ENCODE measurements at regions not wholly inside any gene's neighbourhood (a gene's known extent, or its start where the extent isn't known, plus 50 kb on each side); places are given as distances from the start of the nearest gene placed in this dataset.

DNA sequence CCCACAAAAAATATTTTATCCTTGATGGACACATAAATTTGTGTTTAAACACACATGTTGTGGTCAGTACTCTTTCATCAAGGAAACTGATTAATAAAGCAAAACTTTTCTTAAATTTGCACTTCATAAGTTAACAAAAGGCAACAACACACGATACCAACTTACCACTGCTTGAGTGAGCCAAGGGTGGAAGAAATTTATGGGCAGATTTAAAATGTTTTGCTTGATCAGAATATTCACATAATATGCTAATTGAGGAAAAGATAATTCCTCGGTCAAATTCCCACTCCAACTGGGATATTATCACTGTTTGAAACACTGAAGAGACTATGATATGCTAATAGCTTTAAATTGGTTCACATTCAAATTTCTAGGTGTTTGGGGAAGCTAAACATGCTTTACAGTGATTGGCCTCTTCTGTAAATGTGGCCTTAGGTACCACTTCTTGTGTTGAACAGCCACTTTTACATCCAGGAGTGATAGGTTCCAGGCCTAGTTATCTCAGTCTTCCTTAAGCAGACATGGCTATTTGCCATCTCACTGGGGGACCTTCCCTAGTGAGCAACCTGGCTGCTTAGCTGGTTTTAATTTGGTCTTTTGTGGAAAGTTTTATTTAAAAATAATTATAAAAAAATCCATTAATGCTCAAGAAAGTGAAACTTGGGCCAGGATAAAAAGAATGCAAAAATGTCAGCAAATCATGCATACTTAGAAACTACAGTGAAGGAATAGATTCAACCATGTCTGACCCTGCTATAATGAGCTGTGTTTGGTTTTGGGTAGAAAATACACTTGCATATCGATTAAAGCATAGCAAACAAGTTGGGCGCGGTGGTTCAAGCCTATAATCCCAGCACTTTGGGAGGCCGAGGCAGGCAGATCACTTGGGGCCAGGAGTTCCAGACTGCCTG, 221.2 kb upstream of the MAP3K7 start:
- no peak for DNase-seq

DNA sequence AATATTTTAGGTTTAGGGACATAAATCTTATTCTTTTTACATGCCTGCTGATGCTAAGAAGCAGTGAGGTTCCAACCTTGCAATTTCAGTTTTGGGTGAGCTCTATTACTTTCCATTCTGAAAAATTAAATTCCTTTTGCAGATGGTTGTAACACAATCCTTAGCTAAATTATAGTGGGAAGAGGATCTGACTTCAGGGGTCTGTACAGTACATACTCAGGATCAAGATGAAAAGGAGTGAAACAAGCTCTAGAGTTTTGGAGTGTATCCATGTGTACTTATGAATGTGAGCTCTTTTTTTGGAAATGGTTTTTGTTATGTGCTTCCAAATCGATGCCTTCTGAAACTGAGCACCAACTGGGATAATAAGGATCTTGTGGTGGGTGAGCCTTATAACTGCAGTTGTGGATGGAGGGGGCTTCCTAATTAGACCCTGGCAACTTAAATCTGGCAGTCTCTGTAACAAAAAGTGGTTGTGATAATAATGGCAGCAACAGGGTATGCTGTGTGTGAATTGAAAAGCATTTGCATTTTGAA, 218.8 kb upstream of the MAP3K7 start:
- DNase-seq, result no peak

DNA sequence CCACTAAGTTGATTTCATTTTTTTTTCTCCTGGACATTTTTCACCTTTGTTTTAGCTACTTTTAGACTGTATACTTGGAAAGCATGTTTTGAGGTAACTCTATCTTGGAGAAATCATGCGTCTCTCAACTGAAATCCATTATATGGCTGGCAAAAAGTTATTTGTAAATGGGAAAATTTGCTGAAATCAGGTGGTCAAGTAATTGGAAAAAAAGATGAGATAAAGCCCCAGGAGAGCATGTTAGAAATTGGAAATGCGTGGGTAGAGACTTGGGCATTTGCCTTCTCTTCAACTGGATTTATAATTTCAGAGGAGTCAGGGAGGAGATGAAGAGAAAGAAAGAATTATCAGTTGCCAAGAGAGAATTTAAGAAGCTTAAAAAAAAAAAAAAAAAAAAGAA, 217.1 kb upstream of the MAP3K7 start:
- DNase-seq, result no peak

DNA sequence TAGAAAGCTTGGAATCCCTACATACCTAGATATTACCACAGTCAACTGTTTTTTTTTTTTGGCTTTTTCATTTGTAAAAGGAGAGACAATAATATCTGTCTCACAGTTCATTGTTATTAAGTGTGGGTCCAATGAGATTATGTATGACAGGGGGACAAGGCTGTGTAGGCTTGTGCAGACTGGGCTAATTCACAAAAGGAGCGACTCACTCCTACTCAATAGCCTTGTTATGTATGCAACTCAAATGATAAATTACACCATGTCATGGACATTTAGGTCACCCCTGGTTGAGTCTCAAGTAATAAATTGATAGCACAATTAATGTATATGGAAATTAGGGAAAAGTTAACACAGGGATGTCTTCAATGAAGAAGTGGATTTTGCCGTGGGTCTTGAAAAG, 208.2 kb upstream of the MAP3K7 start:
- no peak for DNase-seq

DNA sequence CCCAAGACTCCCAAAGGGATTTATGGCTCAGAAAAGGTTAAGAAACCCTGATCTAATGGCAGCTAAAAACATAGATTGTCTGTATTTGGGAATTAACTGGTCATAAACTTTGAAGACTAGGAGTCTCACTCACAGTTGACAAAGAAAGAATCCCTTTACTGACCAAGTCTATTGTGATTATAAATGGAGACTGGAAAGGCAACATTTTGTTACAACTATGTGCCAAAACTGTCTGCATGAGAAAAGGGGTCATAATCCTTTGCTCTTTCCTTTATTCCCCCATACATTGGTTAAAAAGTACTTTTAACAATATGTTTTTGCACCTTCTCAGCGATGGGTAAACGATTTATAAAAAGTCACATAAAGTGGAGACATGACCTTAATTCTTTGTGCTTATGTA, 206.9 kb upstream of the MAP3K7 start:
- DNase-seq, result no peak

DNA sequence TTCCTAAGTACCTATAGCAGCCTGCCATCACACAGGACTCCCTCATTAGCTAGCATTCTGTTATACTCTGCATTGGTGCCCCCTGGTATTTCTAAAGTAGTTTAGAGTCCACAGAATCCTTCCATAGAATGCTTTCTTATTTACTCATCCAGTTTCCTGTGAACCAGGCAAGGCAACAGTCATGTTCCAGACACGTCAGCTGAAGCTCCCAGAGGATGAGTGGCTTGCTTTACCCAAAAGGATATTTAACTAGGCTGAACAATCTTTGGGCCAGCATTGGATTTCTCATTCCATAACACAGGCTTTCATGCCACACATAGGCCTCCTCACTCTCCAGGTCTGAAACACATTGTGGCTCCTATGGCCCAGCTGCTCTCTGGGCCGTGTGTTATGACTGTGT, 203.8 kb upstream of the MAP3K7 start:
- DNase-seq, result no peak

DNA sequence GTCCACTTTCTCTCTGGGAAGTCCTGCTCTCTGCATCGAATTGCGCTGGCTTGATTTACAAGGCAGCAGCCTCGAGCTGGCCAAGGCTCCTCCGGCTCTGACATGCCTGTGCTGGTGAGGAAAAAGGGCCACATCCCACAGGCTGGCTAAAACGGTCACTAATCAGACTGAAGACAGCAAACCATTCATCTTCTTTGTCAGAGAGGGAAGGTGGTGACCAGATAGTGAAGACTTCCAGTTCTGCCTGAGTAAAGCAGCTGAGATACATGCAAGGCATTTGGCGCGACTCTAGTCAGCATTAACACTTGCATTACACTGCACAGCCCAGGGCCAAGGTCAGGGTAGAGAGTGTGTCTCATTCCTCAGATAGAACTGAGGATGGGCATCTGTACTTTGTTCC, 203.2 kb upstream of the MAP3K7 start:
- DNase-seq, result no peak

DNA sequence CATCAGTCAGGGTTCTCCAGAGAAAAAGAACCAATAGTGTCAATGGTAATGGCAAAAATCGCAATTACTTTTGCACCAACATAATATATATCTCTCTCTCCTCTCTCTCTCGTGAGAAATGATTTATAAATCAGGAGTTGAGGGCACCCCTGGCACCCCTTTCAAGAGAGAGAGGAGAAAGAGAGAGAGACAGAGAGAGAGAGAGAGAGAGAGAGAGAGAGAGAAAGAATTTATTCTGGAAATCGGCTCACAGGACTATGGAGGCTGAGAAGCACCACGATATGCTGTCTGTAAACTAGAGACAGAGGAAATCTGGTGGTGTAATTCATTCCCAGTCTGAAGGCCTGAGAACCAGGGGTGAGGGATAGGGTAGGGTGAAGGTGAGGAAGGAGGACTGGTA, 201.9 kb upstream of the MAP3K7 start:
- no peak for DNase-seq

DNA sequence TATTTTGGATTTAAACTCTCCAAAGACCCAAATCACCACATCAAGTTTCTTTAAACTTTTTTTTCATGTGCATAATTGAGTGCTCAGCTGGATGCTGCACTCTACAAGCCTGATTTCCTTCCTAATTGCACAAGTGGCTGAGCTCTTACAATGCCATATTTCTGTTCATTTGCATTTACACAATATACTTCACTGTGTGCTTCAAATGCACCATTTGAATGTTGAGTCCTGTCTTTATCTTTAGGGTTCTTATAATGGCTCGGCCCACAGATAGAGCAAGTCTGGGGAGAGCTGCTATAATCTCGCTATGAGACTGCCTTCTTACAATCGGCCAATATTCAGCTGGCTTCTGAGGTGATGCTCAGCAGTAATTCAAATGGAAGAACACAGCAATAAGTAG, 200.6 kb upstream of the MAP3K7 start:
- DNase-seq, result no peak

DNA sequence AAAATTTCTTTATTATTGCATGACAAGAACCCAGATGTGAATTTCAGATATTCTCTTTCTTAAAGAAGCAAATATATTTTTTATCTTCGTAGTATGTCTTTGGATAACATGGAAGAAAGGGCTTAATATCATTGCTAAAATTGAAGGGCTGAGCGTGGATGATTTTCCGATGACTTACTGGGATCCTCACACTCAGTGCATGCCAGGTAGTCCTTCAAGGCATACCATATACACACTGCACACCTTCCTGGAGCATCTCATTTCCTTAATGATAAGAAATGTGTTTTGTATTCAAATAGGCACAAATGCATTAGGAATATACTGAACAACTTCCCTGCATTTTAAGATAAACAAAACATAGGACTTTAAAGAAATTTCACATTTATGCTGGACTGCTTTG, 193.9 kb upstream of the MAP3K7 start:
- DNase-seq, result no peak

DNA sequence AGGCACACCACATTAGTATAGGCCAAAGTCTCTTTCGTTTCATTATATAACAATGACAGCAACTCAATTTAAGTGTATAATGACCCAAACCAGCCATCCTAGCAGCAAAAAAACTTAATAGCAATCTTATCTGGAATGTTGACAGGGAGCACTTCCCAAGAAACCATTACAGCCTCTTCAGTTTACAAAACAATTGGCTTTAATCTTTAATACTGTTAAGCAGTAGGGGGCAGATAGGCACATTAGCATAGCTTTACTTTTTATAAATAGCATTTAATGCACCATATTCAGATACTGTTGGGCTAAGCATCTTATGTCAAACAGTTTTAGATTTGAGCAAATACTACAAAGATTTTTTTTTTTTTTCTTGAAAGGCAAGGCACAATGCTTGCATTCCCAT, 193.3 kb upstream of the MAP3K7 start:
- no peak for DNase-seq

DNA sequence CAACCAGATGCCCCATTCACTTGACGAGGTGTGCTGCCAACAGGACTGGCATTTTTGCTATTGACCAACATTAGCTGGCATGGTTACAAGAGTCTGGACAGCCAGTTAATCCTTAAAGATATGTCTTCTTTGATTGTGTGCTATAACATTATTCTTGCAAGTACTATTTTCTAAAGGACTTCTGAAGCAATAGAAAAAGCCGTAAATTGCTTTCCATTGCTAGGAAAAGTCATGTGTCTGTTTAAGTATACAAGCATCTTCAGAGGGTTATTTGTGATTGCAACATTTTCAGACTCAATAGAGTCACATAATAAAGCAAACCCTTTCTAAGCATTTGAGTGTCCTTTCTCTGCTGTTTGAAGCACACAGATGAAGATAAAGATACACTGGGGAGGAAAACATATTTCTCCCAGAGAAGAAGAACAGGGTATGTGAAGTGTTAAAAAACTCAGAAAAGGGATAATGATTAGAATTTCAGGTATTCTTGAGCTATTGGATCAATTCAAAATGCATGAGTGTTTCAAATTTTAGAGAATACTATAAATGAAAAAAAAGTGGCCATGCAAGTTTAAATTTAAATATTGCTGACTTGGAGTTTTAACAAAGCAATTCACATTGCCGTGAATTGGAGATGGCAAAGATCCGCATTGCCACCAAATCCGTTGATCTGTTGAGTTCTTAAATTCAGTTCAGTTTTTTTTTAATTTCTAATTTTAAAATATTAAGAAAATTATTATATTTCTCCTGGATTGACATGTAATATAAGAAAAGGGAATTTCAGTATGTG, 191.7 kb upstream of the MAP3K7 start:
- no peak for DNase-seq

DNA sequence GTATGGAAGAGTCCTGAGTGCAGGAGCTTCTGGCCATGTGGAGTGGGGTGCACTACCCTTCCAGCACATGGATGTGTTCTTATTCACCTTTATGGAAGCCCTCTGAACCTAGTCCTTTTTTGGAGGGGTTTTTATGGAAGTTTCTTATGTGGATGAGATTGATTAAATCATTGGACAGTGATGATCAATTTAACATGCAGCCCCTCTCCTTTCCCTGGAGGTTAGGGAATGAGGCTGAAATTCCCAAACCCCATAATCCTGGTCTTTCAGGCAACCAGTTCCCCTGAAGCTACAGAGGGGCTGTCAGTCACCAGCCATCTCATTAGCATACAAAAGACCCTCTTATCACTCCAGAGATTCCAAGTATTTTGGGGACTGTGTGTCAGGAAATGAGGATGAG, 183.9 kb upstream of the MAP3K7 start:
- no peak for DNase-seq

DNA sequence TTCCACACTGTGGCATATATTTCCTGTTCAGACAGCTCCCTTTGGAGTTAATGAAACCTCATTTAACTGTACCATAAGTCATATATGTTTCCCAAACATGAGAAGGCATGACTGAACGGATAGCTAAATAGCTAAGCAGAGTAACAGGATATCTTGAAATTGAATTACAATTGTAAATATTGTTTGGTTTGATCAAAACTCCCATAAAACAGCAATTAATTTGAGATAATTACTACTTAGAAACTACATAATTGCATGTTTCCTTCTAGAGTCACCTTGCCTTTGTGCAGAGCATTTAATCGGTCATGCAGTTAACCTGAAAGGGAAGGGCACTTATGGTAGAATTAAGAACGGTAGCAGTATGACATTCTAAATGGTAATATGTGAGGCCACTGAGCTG, 179.0 kb upstream of the MAP3K7 start:
- no peak for DNase-seq

DNA sequence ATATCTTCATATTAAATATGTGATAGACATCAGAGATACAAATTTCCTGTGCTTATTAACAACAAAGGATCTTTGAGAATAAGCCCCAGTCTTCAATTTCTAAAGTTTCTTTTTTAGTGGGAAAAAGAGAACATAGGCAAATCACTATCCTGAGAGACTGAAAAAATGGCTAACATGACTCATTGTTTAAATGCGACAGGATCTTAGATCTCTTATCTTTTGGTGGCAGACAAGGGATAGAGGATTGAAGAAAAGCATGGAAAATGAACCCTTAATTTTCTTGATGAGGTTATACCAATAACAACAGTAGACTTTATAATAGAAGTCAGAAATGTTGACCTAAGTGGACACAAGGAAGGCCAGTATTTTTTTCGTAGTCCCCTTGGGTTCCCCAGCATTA, 178.6 kb upstream of the MAP3K7 start:
- no peak for DNase-seq

DNA sequence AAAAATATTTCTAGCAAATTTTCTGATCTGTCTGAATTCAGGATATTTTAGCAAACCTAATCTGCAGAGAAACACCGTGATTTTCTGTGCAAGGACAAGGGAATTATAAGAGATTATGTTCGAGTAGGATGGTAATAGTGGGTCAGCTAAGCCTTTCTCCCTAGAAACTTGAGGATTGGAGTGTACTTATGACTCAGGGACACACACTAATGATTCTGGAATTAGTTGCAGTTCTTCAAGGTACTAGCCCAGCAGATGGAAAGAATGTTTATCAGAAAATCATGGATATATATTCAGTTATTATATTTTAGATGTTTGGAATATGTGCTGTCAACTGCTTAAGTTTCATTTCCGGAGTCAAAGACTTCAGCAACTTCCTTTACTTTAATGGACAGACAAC, 177.1 kb upstream of the MAP3K7 start:
- no peak for DNase-seq

DNA sequence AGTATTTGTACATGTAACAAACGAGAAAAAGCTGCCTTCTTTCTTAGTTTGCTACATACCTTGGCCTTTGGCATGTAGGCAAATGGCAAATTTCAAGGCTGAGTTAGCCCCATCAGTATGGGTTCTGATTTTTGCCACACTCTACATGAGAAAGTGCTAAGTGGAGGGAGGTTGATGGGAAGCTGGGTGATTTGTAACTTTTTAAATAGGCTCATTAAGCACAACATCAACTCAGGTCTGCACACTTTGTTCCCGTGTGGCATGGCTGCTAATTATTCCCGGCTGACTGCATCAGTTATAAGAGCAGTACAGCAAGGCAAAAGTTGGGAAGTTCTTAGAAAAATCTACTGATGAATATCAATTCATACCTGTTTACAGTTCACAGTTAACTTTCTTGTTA, 172.8 kb upstream of the MAP3K7 start:
- no peak for DNase-seq

DNA sequence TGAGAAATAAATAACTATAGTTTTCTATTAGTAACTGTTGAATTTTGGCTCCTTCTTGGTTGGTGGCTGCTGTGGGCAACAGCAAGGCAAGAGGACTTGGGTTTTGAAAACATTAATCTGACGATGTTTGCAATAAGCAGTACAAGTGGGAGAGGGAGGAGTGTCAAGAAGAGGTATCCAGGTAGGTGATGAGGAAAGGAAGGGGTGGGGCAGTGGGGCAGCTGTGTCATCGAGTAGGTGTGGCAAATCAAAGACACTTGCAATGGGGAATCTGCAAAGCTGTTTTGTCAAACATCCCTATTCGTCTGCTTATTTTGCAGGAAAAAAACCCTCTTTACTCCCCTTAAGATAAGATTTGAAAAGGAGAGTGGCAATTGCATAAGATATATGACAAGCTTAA, 171.9 kb upstream of the MAP3K7 start:
- no peak for DNase-seq

DNA sequence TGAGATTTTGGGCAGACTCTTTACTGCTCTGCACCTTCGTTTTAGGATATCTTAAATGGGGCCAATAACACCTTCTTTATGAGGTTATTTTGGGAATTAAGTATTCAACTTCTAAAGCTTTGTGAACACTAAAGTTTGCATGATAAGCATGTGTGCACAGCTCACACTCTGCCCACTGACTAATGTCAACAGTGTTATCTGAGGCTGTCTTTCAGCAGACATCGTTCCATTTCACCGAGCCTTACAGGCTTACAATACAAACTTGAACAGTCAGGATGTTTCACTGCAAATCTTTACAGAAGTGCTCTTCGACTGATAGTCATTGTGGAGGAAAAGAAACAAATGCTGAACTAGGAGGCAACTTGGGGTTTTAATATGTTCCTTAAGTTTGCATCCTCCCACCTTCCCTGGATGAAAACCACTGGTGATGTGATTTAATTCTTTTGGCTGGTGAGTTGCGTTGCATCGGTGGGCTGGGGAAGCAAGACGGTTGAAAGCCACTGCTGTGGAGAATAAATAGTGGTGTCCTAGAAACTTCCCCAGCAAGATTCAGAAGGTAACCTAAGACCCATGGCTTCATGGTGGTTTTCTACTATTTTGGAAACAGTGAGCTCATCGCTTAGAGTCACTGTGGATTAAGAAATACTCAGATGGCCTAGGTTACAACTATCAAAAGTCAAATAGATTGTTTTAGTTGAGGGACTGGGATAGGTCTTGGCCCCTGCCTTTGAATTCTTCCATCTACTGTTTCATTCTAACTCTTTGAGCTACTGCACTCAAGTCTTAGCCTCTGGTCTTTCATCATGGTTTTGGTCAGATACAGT, 167.2 kb upstream of the MAP3K7 start:
- DNase-seq, result no peak

DNA sequence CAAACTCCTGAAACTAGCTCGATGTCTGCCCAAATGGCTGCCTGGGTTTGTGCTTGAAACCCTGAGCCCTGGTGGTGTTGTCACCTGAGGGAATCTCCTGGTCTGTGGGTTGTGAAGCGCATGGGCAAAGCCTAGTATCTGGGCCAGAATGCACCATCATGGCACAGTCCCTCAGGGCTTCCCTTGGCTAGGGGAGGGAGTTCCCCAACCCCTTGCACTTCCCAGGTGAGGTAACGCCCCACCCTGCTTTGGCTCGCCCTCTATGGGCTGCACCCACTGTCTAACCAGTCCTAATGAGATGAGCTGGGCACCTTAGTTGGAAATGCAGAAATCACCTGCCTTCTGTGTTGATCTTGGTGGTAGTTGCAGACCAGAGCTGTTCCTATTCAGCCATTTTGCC, 152.9 kb upstream of the MAP3K7 start:
- DNase-seq, result no peak

DNA sequence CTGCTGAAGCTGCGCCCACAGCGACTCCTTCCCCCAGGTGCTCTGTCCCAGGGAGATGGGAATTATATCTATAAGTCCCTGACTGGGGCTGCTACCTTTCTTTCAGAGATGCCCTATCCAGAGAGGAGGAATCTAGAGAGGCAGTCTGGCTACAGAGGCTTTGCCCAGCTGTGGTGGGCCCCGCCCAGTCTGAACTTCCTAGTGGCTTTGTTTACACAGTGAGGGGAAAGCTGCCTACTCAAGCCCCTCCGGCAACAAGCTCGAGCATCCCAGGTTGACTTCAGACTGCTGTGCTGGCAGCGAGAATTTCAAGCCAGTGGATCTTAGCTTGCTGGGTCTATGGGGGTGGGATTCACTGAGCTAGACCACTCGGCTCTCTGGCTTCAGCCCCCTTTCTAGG, 152.5 kb upstream of the MAP3K7 start:
- no peak for DNase-seq

DNA sequence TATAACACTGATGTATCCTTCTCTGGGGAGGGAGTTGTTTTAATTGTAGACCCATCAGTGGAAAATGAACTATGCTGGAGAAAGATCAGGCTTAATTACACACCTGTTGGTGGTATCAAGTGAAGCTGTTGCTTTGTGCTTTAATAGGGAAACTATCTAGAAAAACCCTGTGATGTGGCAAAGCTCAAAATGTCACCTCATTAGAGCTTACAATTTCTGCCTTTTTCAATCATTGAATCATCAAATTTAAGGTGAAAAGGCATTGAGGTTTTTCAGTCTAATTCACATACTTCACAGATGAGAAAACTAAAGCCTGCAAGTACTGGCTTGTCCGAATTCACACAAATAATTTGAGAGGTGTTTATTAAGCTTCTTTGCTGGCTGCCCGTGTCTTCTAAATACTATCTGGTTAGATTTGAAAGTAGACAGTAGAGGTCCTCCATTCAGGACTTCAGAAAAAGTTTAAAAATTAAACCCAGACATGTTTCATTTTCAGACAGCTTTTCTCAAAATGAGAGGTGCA, 143.3 kb upstream of the MAP3K7 start:
- DNase-seq, result no peak

DNA sequence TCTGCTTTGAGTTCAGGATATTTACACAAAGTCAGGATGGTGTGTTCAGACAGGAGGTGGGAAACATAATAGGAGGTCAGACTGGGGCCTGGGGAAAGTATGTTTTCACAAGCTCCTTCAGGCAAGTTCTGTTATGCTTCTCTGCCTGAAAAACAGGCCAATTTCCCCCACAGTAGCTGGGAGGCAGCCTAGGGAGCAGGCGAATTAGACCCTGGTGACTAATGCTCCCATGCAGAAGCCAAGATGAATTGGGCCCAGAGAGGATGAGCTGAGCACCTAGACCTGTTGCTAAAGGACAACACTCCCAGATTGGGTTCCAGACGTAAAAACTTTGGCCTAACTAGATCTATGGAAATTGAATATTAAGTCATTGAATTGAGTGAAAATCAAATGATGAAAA, 142.2 kb upstream of the MAP3K7 start:
- no peak for DNase-seq
